ENCODE measurements at regions not wholly inside any gene's neighbourhood (a gene's known extent, or its start where the extent isn't known, plus 50 kb on each side); places are given as distances from the start of the nearest gene placed in this dataset.
A peak's percentile ranks its signal among the peaks of the same experiment; 100 is the strongest.
"Not testable (repeated sequence)": the region's sequence is repeated elsewhere in the genome, so short reads cannot be mapped to it uniquely, and the experiment has no call there.

DNA sequence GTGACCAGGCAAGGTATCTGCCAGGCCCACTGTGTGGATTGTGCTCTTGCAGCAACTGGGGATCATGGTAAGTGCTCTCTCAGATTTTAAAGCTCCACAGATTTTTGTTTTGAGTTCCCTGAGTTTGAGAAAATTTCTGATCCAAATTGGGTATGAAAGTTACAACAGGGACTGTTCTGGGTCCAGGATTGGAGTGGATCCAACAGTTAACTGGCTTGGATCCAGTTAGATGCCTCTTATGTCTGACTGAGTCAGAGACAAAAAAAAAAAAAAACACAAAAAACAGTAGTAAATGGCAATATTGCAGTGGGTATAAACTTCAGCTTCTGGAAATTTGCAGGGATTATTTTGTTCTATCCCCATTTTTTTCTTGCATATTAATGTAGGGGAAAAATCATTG lies 598.8 kb downstream of the C12orf50 start:
- Histone ChIP-seq H3K4me1 (ENCODE audit: low read depth) (no peaks in the 10 kb centered on the region), H3K4me3 (no peak overlapping the region), H3K9me3 (ENCODE audit: low read depth) (no peaks in the 10 kb centered on the region), H3K27me3 (no peaks in the 10 kb centered on the region), H3K27ac (no peak overlapping the region), H3K36me3 (no peaks in the 10 kb centered on the region)
- TF ChIP-seq CTCF (IDR thresholded peaks at IDR 0.05; ENCODE audit: low read depth, low read length), result no peak
- peak in 1 of 2 donors; percentile 36 for DNase-seq (ENCODE audit: low read depth in 1 of 2, low spot score in 1 of 2)

GRCh38 chr12:87428701-87429277 lies 600.4 kb downstream of the C12orf50 start:
- no peaks in the 10 kb centered on the region for H3K9me3 ChIP-seq (ENCODE audit: low read depth)
- TF ChIP-seq CTCF (IDR thresholded peaks at IDR 0.05; ENCODE audit: low read depth, low read length), result no peak
- no peak overlapping the region for H3K27ac ChIP-seq

GRCh38 chr12:87427770-87428169 lies 601.4 kb downstream of the C12orf50 start:
- H3K27me3 ChIP-seq, result no peaks in the 10 kb centered on the region
- no peak overlapping the region for H3K27ac ChIP-seq
- TF ChIP-seq CTCF (IDR thresholded peaks at IDR 0.05; ENCODE audit: low read depth, low read length), result no peak
- H3K4me3 ChIP-seq, result no peak overlapping the region
- no peak for DNase-seq (ENCODE audit: low read depth in 1 of 2, low spot score in 1 of 2)
- no peaks in the 10 kb centered on the region for H3K4me1 ChIP-seq (ENCODE audit: low read depth)
- H3K9me3 ChIP-seq (ENCODE audit: low read depth), result no peaks in the 10 kb centered on the region
- no peaks in the 10 kb centered on the region for H3K36me3 ChIP-seq

More at GRCh38 chr12:87428701-87429277, 600.4 kb downstream of the C12orf50 start:
- no peaks in the 10 kb centered on the region for H3K27me3 ChIP-seq
- no peaks in the 10 kb centered on the region for H3K36me3 ChIP-seq
- no peak overlapping the region for H3K4me3 ChIP-seq
- no peak for DNase-seq (ENCODE audit: low read depth in 1 of 2, low spot score in 1 of 2)
- no peaks in the 10 kb centered on the region for H3K4me1 ChIP-seq (ENCODE audit: low read depth)

DNA sequence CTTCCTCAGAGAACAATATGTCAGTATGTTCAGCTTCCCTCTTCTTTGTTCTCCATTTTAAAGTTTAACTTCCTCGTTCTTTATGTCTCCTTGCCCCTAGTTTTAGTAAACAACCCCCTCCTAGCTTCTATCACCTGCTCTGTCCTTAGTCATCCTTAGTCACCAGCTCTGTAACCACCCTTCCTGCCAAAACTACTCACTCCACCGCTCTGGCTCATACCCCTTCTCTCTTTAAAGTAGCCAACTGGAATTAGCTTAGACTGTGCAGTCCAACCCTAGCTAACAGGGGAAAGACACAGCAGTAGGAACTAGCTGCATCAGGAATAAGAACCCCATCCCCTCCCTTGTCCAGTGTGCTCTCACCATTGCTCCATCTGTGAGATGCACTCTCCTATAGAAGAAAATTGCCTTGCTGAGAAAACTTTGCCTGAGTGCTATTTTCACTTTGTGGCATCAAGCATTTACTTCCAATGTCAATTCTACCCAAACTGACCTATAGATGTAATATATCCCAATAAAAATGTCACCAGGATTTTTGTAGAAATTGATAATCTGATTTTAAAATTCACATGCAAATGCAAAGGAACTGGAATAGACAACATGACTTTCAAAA lies 603.2 kb downstream of the C12orf50 start:
- Histone ChIP-seq H3K9me3 (ENCODE audit: low read depth) (no peaks in the 10 kb centered on the region), H3K36me3 (no peaks in the 10 kb centered on the region), H3K27me3 (no peaks in the 10 kb centered on the region), H3K4me1 (ENCODE audit: low read depth) (no peaks in the 10 kb centered on the region), H3K4me3 (no peak overlapping the region), H3K27ac (no peak overlapping the region)
- no peak for TF ChIP-seq CTCF (IDR thresholded peaks at IDR 0.05; ENCODE audit: low read depth, low read length)
- DNase-seq (ENCODE audit: low read depth in 1 of 2, low spot score in 1 of 2), result no peak

- not testable (repeated sequence) for DNase-seq (ENCODE audit: low read depth in 1 of 2, low spot score in 1 of 2); H3K27ac ChIP-seq; H3K27me3 ChIP-seq; H3K36me3 ChIP-seq; H3K4me3 ChIP-seq; H3K4me1 ChIP-seq (ENCODE audit: low read depth); H3K9me3 ChIP-seq (ENCODE audit: low read depth)
These were observed 608.0 kb downstream of the C12orf50 start for GRCh38 chr12:87421233-87421632.

DNA sequence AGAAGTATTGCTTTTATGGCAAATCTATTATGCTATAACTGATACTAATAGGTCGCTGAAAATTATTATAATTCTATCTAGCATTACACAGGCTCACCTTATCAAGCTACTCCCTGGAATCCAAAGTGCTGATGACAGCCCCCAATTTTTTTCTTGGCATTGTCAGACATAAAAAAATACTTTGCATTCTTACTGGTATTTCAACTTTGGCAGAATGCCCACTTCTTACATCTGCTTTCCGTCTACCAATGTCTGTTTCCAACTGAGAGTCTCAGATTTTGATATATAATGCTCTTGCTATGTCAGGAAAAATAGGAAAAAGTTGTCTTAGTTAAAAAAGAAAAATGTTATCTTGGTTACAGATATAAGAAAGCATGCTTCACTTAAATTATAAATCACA lies 615.4 kb downstream of the C12orf50 start:
- H3K36me3 ChIP-seq, result no peaks in the 10 kb centered on the region
- no peaks in the 10 kb centered on the region for H3K4me1 ChIP-seq (ENCODE audit: low read depth)
- no peaks in the 10 kb centered on the region for H3K9me3 ChIP-seq (ENCODE audit: low read depth)
- no peaks in the 10 kb centered on the region for H3K27me3 ChIP-seq
- H3K4me3 ChIP-seq, result no peak overlapping the region
- H3K27ac ChIP-seq, result no peak overlapping the region
- peak; percentile 45 to 95 for DNase-seq (ENCODE audit: low read depth in 1 of 2, low spot score in 1 of 2)
- TF ChIP-seq CTCF (IDR thresholded peaks at IDR 0.05; ENCODE audit: low read depth, low read length), result no peak
